Esophagus muscularis mucosa (tissue), 4 donors: ENCODE measurements at regions not wholly inside any gene's neighbourhood (a gene's known extent, or its start where the extent isn't known, plus 50 kb on each side); places are given as distances from the start of the nearest gene placed in this dataset.

Source experiments
- CTCF ChIP-seq, 3 experiments: fragments of 200-600 bp in 2 of 3; fragments of 450-650 bp in 1 of 3; sonication (generic) in 2 of 3; IDR thresholded peaks; one replicate each; pipeline ENCODE4 v1.5.1; 2017 to 2019; ENCODE audit warnings: antibody characterized with exemption in 3 of 3, mild to moderate bottlenecking in 2 of 3, moderate library complexity in 1 of 3
- EP300 ChIP-seq: sonication (generic); formaldehyde crosslinking; IDR thresholded peaks from one replicate; pipeline ENCODE4 v1.6.1; 2017; ENCODE audit warnings: antibody characterized with exemption
- POLR2A ChIP-seq: fragments of 450-650 bp; IDR thresholded peaks from one replicate; pipeline ENCODE4 v1.6.1; 2017; ENCODE audit warnings: antibody characterized with exemption, moderate library complexity, mild to moderate bottlenecking, low read depth
- POLR2AphosphoS5 ChIP-seq, 2 donors: sonication (generic); formaldehyde crosslinking; IDR thresholded peaks; one replicate each; pipeline ENCODE4 v1.6.1; 2017; ENCODE audit warnings: antibody characterized with exemption in 2 of 2

- TF ChIP-seq CTCF (IDR thresholded peaks at IDR 0.05) (no peak), EP300 (no peak), POLR2AphosphoS5 (IDR thresholded peaks at IDR 0.05) (no peak), POLR2A (no peak)
Observed at GRCh38 chr19:5244351-5244750, 96.3 kb downstream of the PTPRS start.
